Activated CD8-positive, alpha-beta T cell treated with anti-CD3 and anti-CD28 coated beads for 36 hours (primary cell): ENCODE measurements at regions not wholly inside any gene's neighbourhood (a gene's known extent, or its start where the extent isn't known, plus 50 kb on each side); places are given as distances from the start of the nearest gene placed in this dataset.

Experiments used
- ATAC-seq: fragments of 200-7000 bp; cut with Tn5 transposase; one replicate; pipeline ENCODE4 v1.10.0; 2021; ENCODE audit warnings: mild to moderate bottlenecking, moderate library complexity
- CTCF ChIA-PET: fragments of 350-600 bp; sonication (Branson Sonifier 250); formaldehyde crosslinking; loops from one replicate; lab custom pipeline; 2021; ENCODE audit warnings: antibody characterized with exemption; lab: Charles Lee
- POLR2A ChIA-PET: fragments of 350-600 bp; sonication (Branson Sonifier 250); formaldehyde crosslinking; loops from one replicate; lab custom pipeline; 2021; ENCODE audit warnings: antibody characterized with exemption; lab: Charles Lee
- DNase-seq: peaks from one replicate; pipeline ENCODE4 v3.0.0-alpha.2; 2020
- H3K27ac Mint-ChIP-seq: one replicate; pipeline ENCODE4 v1.8.0; 2021; ENCODE audit warnings: mild to moderate bottlenecking, mixed read lengths
- H3K27me3 Mint-ChIP-seq: one replicate; pipeline ENCODE4 v1.8.0; 2021; ENCODE audit warnings: mixed read lengths
- H3K36me3 Mint-ChIP-seq: one replicate; pipeline ENCODE4 v1.8.0; 2021; ENCODE audit warnings: low read depth, mixed read lengths
- H3K4me1 Mint-ChIP-seq: one replicate; pipeline ENCODE4 v1.8.0; 2021; ENCODE audit warnings: low read depth, mixed read lengths
- H3K4me3 Mint-ChIP-seq: one replicate; pipeline ENCODE4 v1.8.0; 2021; ENCODE audit warnings: mild to moderate bottlenecking, moderate library complexity, mixed read lengths
- H3K9me3 Mint-ChIP-seq: one replicate; pipeline ENCODE4 v1.8.0; 2021; ENCODE audit warnings: mixed read lengths
- CTCF ChIP-seq: fragments of 200-600 bp; IDR thresholded peaks from one replicate; pipeline ENCODE4 v1.8.0; 2022; ENCODE audit warnings: antibody characterized with exemption, mild to moderate bottlenecking
- intact Hi-C: fragments of 100-400 bp; cut with micrococcal nuclease; formaldehyde crosslinking; loops from one replicate; pipeline ENCODE4 v1.10.0; 2022

- ATAC-seq (no peak), DNase-seq (no peak)
- ChIA-PET CTCF (no interaction called here), POLR2A (no interaction called here)
- H3K4me3 Mint-ChIP-seq, result no peak overlapping the region
- intact Hi-C loops, result no loop called here
- H3K4me1 Mint-ChIP-seq, result no peaks in the 10 kb centered on the region
- H3K36me3 Mint-ChIP-seq, result no peaks in the 10 kb centered on the region
- TF ChIP-seq CTCF, result no peak
- peaks cover 17% of the 10 kb centered on the region for H3K27me3 Mint-ChIP-seq
- H3K27ac Mint-ChIP-seq, result no peak overlapping the region
- peaks cover 2% of the 10 kb centered on the region for H3K9me3 Mint-ChIP-seq
These were observed 397.0 kb downstream of the SMOC2 start for GRCh38 chr6:168838037-168838399.

- no peak for DNase-seq
- TF ChIP-seq CTCF, result no peak
- H3K27ac Mint-ChIP-seq, result no peak overlapping the region
- ATAC-seq, result no peak
- POLR2A ChIA-PET, result no interaction called here
- CTCF ChIA-PET, result no interaction called here
- no peaks in the 10 kb centered on the region for H3K36me3 Mint-ChIP-seq
- intact Hi-C loops, result no loop called here
- no peaks in the 10 kb centered on the region for H3K4me1 Mint-ChIP-seq
- peaks cover 2% of the 10 kb centered on the region for H3K9me3 Mint-ChIP-seq
- no peak overlapping the region for H3K4me3 Mint-ChIP-seq
- peaks cover 17% of the 10 kb centered on the region for H3K27me3 Mint-ChIP-seq
These were observed 396.5 kb downstream of the SMOC2 start for GRCh38 chr6:168837254-168838036.

DNA sequence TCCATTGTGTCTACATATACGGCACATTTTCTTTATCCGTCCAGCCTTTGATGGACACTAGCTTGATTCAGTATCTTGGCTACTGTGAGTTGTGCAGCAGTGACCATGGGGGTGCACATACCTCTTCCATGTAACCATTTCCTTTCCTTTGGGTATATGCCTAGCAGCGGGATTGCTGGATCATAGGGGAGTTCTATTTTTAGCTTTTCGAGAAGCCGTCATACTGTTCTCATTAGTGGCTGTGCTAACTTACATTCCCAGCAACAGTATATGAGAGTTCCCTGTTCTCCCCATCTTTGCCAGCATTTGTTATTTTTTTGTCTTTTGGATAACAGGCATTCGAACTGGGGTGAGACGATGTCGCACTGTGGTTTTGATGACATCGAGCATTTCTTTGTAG is 395.0 kb downstream of the SMOC2 start:
- intact Hi-C loops, result no loop called here
- H3K27me3 Mint-ChIP-seq, result peaks cover 17% of the 10 kb centered on the region
- no peaks in the 10 kb centered on the region for H3K36me3 Mint-ChIP-seq
- POLR2A ChIA-PET, result no interaction called here
- H3K27ac Mint-ChIP-seq, result no peak overlapping the region
- no peaks in the 10 kb centered on the region for H3K4me1 Mint-ChIP-seq
- ATAC-seq, result no peak
- no peak overlapping the region for H3K4me3 Mint-ChIP-seq
- no peak for TF ChIP-seq CTCF
- DNase-seq, result no peak
- peaks cover 2% of the 10 kb centered on the region for H3K9me3 Mint-ChIP-seq
- CTCF ChIA-PET, result no interaction called here

DNA sequence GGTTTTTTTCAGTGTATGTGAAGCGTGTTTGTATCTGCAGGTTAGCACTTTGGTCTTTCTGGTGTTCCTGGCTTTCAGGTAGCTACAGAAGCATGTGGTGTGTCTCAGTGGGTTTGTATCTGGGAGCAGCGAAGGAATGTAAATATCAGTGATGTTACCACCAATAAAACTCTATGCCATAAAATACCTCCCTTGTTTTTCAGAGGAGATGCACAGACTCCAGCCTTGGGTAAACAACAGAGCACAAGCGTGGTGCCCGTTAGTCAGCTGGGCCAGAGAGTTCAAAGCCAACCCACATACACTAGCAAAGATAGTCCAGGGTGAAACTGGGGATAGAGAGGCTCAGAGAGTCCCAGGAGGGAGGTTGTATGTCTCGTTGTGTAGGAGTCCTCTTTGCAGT is 393.8 kb downstream of the SMOC2 start:
- DNase-seq (no peak), ATAC-seq (no peak)
- Mint-ChIP-seq H3K4me3 (no peak overlapping the region), H3K27ac (no peak overlapping the region), H3K36me3 (no peaks in the 10 kb centered on the region), H3K9me3 (peaks cover 2% of the 10 kb centered on the region), H3K27me3 (peaks cover 17% of the 10 kb centered on the region), H3K4me1 (no peaks in the 10 kb centered on the region)
- intact Hi-C loops, result no loop called here
- no peak for TF ChIP-seq CTCF
- ChIA-PET POLR2A (no interaction called here), CTCF (no interaction called here)

- DNase-seq (no peak), ATAC-seq (no peak)
- H3K36me3 Mint-ChIP-seq, result no peaks in the 10 kb centered on the region
- no peak overlapping the region for H3K27ac Mint-ChIP-seq
- H3K4me3 Mint-ChIP-seq, result no peak overlapping the region
- POLR2A ChIA-PET, result no interaction called here
- peaks cover 17% of the 10 kb centered on the region for H3K27me3 Mint-ChIP-seq
- TF ChIP-seq CTCF, result no peak
- H3K9me3 Mint-ChIP-seq, result no peaks in the 10 kb centered on the region
- H3K4me1 Mint-ChIP-seq, result no peaks in the 10 kb centered on the region
- CTCF ChIA-PET, result no interaction called here
- intact Hi-C loops, result no loop called here
These were observed 393.1 kb downstream of the SMOC2 start for GRCh38 chr6:168834042-168834587.
